ENCODE measurements at regions not wholly inside any gene's neighbourhood (a gene's known extent, or its start where the extent isn't known, plus 50 kb on each side); places are given as distances from the start of the nearest gene placed in this dataset.

DNA sequence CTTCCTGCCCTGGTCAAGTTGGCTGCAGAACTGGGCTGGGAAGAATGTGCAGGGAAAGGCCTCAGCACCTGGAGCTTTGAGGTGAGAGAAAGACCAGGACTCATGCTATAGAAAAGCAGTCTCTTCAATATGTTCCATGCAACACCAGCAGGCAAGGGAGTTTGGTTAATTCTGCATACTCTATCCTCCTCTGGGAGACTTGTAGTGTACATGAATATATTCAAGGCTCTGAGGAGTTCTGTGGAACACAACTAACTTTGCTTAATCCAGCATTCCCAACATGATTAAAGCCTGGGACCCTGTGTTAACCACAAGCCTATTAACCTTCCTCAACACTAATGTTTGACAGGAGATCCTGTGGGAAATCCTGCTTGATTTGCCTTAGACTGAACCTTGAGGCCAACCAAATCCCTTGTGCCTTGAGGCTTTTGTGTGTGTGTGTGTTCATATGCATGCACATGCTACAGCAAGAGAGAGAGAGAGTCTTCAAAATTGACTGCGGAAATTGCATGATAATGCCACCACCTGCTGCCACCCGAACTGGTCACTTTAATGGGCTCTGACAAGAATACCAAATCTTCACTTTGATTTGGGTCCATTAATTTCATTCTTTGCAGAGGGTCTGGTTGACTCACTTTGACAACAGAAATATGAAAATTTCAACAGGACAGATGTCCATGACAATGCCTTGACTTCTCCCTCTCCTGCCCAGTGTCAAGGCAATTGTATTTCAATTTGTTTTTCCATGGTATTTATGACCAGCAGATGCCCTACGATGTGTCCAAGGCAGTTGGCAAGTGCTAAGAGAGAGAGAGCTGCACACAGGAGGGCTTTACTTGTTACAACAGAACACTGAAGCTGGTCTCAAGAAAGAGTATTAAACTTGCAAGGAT, 238.2 kb upstream of the ZBED5 start:
- TF ChIP-seq RAD21 (IDR thresholded peaks at IDR 0.05; ENCODE audit: low read depth): no peak
- TF ChIP-seq SP1 (IDR thresholded peaks at IDR 0.05; ENCODE audit: low read depth): no peak
- TF ChIP-seq, protein P1, sequence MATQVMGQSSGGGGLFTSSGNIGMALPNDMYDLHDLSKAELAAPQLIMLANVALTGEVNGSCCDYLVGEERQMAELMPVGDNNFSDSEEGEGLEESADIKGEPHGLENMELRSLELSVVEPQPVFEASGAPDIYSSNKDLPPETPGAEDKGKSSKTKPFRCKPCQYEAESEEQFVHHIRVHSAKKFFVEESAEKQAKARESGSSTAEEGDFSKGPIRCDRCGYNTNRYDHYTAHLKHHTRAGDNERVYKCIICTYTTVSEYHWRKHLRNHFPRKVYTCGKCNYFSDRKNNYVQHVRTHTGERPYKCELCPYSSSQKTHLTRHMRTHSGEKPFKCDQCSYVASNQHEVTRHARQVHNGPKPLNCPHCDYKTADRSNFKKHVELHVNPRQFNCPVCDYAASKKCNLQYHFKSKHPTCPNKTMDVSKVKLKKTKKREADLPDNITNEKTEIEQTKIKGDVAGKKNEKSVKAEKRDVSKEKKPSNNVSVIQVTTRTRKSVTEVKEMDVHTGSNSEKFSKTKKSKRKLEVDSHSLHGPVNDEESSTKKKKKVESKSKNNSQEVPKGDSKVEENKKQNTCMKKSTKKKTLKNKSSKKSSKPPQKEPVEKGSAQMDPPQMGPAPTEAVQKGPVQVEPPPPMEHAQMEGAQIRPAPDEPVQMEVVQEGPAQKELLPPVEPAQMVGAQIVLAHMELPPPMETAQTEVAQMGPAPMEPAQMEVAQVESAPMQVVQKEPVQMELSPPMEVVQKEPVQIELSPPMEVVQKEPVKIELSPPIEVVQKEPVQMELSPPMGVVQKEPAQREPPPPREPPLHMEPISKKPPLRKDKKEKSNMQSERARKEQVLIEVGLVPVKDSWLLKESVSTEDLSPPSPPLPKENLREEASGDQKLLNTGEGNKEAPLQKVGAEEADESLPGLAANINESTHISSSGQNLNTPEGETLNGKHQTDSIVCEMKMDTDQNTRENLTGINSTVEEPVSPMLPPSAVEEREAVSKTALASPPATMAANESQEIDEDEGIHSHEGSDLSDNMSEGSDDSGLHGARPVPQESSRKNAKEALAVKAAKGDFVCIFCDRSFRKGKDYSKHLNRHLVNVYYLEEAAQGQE (IDR thresholded peaks at IDR 0.05; ENCODE audit: low read depth): no peak
- no peak for TF ChIP-seq CEBPB (IDR thresholded peaks at IDR 0.05; ENCODE audit: low read depth)
- no peak for TF ChIP-seq POLR2AphosphoS5 (IDR thresholded peaks at IDR 0.05; ENCODE audit: low read depth, low read length)
- TF ChIP-seq, protein P2, sequence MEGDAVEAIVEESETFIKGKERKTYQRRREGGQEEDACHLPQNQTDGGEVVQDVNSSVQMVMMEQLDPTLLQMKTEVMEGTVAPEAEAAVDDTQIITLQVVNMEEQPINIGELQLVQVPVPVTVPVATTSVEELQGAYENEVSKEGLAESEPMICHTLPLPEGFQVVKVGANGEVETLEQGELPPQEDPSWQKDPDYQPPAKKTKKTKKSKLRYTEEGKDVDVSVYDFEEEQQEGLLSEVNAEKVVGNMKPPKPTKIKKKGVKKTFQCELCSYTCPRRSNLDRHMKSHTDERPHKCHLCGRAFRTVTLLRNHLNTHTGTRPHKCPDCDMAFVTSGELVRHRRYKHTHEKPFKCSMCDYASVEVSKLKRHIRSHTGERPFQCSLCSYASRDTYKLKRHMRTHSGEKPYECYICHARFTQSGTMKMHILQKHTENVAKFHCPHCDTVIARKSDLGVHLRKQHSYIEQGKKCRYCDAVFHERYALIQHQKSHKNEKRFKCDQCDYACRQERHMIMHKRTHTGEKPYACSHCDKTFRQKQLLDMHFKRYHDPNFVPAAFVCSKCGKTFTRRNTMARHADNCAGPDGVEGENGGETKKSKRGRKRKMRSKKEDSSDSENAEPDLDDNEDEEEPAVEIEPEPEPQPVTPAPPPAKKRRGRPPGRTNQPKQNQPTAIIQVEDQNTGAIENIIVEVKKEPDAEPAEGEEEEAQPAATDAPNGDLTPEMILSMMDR (IDR thresholded peaks at IDR 0.05 in 2 of 3, conservative IDR thresholded peaks at IDR 0.05 in 1 of 3; ENCODE audit: borderline replicate concordance in 1 of 3, insufficient read depth in 1 of 3, low read depth in 2 of 3, low read length in 2 of 3): no peak
- no peak for TF ChIP-seq POLR2A (IDR thresholded peaks at IDR 0.05; ENCODE audit: borderline replicate concordance, extremely low read depth, insufficient read depth, insufficient read length)

Data from HCT116 (cell line).